Chondrocyte (in vitro differentiated cells): ENCODE measurements at regions not wholly inside any gene's neighbourhood (a gene's known extent, or its start where the extent isn't known, plus 50 kb on each side); places are given as distances from the start of the nearest gene placed in this dataset.

Source experiments
- DNase-seq: peaks from one replicate; pipeline ENCODE4 v3.0.0; 2021; ENCODE audit warnings: mixed read lengths, low spot score
- H3K27ac Mint-ChIP-seq: one replicate; pipeline ENCODE4 v1.8.0; 2021; ENCODE audit warnings: mild to moderate bottlenecking, moderate library complexity, mixed read lengths; ENCODE audit not compliant: unreplicated experiment
- H3K27me3 Mint-ChIP-seq: 2 replicates; pipeline ENCODE4 v1.8.0; 2021; ENCODE audit warnings: low read depth, mixed read lengths
- H3K36me3 Mint-ChIP-seq: 2 replicates; pipeline ENCODE4 v1.8.0; 2021; ENCODE audit warnings: low read depth, mixed read lengths
- H3K4me1 Mint-ChIP-seq: 2 replicates; pipeline ENCODE4 v1.8.0; 2021; ENCODE audit warnings: low read depth, mild to moderate bottlenecking, mixed read lengths
- H3K4me3 Mint-ChIP-seq: one replicate; pipeline ENCODE4 v1.8.0; 2021; ENCODE audit warnings: mild to moderate bottlenecking, moderate library complexity, mixed read lengths; ENCODE audit not compliant: unreplicated experiment
- H3K9me3 Mint-ChIP-seq: 2 replicates; pipeline ENCODE4 v1.8.0; 2021; ENCODE audit warnings: low read depth, mixed read lengths
- TF ChIP-seq, protein P1 (sequence below): fragments of 200-600 bp; sonication (generic); IDR thresholded peaks from 2 replicates; pipeline ENCODE4 v1.5.0; 2021; ENCODE audit warnings: antibody characterized with exemption, mild to moderate bottlenecking, moderate library complexity

GRCh38 chr2:226477221-226478108, 322.2 kb downstream of the IRS1 start:
- peaks cover 15% of the 10 kb centered on the region for H3K9me3 Mint-ChIP-seq
- no peaks in the 10 kb centered on the region for H3K27me3 Mint-ChIP-seq
- TF ChIP-seq, protein P1, sequence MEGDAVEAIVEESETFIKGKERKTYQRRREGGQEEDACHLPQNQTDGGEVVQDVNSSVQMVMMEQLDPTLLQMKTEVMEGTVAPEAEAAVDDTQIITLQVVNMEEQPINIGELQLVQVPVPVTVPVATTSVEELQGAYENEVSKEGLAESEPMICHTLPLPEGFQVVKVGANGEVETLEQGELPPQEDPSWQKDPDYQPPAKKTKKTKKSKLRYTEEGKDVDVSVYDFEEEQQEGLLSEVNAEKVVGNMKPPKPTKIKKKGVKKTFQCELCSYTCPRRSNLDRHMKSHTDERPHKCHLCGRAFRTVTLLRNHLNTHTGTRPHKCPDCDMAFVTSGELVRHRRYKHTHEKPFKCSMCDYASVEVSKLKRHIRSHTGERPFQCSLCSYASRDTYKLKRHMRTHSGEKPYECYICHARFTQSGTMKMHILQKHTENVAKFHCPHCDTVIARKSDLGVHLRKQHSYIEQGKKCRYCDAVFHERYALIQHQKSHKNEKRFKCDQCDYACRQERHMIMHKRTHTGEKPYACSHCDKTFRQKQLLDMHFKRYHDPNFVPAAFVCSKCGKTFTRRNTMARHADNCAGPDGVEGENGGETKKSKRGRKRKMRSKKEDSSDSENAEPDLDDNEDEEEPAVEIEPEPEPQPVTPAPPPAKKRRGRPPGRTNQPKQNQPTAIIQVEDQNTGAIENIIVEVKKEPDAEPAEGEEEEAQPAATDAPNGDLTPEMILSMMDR, result no peak
- peak overlapping the region; percentile 94 for H3K27ac Mint-ChIP-seq
- no peak overlapping the region for H3K4me3 Mint-ChIP-seq
- no peak for DNase-seq
- peaks cover 3% of the 10 kb centered on the region for H3K36me3 Mint-ChIP-seq
- H3K4me1 Mint-ChIP-seq, result peaks cover 43% of the 10 kb centered on the region

DNA sequence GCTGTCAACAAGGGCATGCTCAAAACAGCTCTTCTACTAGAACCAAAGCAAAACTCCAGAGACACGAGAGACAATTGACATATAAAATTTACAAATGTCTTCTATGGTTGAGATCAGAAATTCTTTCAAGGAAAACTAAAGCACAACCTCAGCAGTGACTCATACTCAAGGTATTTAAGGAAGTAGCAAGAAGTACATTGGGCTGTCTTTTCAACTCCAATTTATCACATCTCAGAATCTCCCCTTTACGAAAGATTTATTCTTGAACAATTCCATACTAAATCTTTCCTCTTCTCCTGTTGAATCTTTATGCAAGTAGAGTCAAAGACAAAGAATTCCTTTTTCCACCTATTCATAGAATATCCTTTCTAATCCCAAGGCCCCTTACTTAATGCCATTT, 324.0 kb downstream of the IRS1 start:
- peak overlapping the region; percentile 87 for H3K27ac Mint-ChIP-seq
- H3K36me3 Mint-ChIP-seq, result peaks cover 3% of the 10 kb centered on the region
- TF ChIP-seq, protein P1, result no peak
- H3K4me1 Mint-ChIP-seq, result peaks cover 43% of the 10 kb centered on the region
- no peak overlapping the region for H3K4me3 Mint-ChIP-seq
- no peaks in the 10 kb centered on the region for H3K27me3 Mint-ChIP-seq
- DNase-seq, result no peak
- peaks cover 15% of the 10 kb centered on the region for H3K9me3 Mint-ChIP-seq

GRCh38 chr2:226474131-226474530, 325.5 kb downstream of the IRS1 start:
- DNase-seq, result no peak
- peaks cover 15% of the 10 kb centered on the region for H3K9me3 Mint-ChIP-seq
- peaks cover 43% of the 10 kb centered on the region for H3K4me1 Mint-ChIP-seq
- peaks cover 3% of the 10 kb centered on the region for H3K36me3 Mint-ChIP-seq
- H3K4me3 Mint-ChIP-seq, result no peak overlapping the region
- H3K27ac Mint-ChIP-seq, result no peak overlapping the region
- no peaks in the 10 kb centered on the region for H3K27me3 Mint-ChIP-seq
- TF ChIP-seq, protein P1, result no peak

- H3K4me1 Mint-ChIP-seq, result peaks cover 23% of the 10 kb centered on the region
- H3K27me3 Mint-ChIP-seq, result no peaks in the 10 kb centered on the region
- TF ChIP-seq, protein P1, result no peak
- H3K4me3 Mint-ChIP-seq, result no peak overlapping the region
- H3K27ac Mint-ChIP-seq, result no peak overlapping the region
- peaks cover 3% of the 10 kb centered on the region for H3K36me3 Mint-ChIP-seq
- H3K9me3 Mint-ChIP-seq, result peaks cover 15% of the 10 kb centered on the region
- DNase-seq, result no peak
Observed at GRCh38 chr2:226471987-226472470, 327.6 kb downstream of the IRS1 start.

DNA sequence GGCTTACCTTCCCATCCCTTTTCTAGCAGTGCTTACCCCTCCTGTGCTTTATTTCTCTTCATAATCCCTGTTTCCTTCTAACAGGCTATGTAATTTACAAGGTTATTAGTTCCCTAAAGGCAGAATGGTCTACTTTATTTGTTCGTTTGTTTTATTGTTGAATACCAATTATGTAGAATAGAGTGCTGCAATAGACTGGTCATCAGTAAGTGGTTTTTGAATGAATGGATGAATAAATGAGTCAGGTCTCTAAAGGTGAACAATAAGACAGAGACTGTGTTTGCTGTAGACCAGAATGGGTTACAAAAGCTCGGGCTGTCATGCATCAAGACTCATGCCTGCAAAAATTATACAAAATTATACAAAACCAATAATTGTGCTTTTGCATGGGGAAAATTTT, 332.0 kb downstream of the IRS1 start:
- no peaks in the 10 kb centered on the region for H3K36me3 Mint-ChIP-seq
- H3K4me1 Mint-ChIP-seq, result no peaks in the 10 kb centered on the region
- H3K4me3 Mint-ChIP-seq, result no peak overlapping the region
- H3K27me3 Mint-ChIP-seq, result no peaks in the 10 kb centered on the region
- H3K9me3 Mint-ChIP-seq, result peaks cover 3% of the 10 kb centered on the region
- TF ChIP-seq, protein P1, result no peak
- DNase-seq, result no peak
- no peak overlapping the region for H3K27ac Mint-ChIP-seq
